GM12873 (cell line): ENCODE measurements at regions not wholly inside any gene's neighbourhood (a gene's known extent, or its start where the extent isn't known, plus 50 kb on each side); places are given as distances from the start of the nearest gene placed in this dataset.

ENCODE experiments used
- CTCF ChIP-seq: IDR thresholded peaks from 2 replicates; pipeline ENCODE4 v1.5.1; 2012; ENCODE audit warnings: low read depth, mild to moderate bottlenecking, moderate library complexity, low read length, control low read depth; ENCODE audit not compliant: insufficient read depth; ENCODE audit errors: missing control alignments

GRCh38 chr3:34396956-34397355, 598.5 kb downstream of the PDCD6IP start:
- no peak for TF ChIP-seq CTCF

- TF ChIP-seq CTCF = no peak
Observed at GRCh38 chr3:34399401-34399800, 601.0 kb downstream of the PDCD6IP start.

- TF ChIP-seq CTCF = no peak
Observed at GRCh38 chr3:34405159-34405558, 606.7 kb downstream of the PDCD6IP start.

- TF ChIP-seq CTCF = no peak
Observed at GRCh38 chr3:34407281-34407680, 608.9 kb downstream of the PDCD6IP start.

- no peak for TF ChIP-seq CTCF
Observed at GRCh38 chr3:34408088-34408487, 609.7 kb downstream of the PDCD6IP start.

GRCh38 chr3:34411596-34411995, 613.2 kb downstream of the PDCD6IP start:
- TF ChIP-seq CTCF = no peak

GRCh38 chr3:34419801-34420200, 621.4 kb downstream of the PDCD6IP start:
- TF ChIP-seq CTCF = no peak
